WERI-Rb-1 (cell line): ENCODE measurements at regions not wholly inside any gene's neighbourhood (a gene's known extent, or its start where the extent isn't known, plus 50 kb on each side); places are given as distances from the start of the nearest gene placed in this dataset.

Source experiments
- DNase-seq: peaks from one replicate; pipeline ENCODE4 v3.0.0-alpha.2; 2020
- H3K27ac ChIP-seq: fragments of 250-450 bp; sonication (Bioruptor Pico); 2 replicates; pipeline ENCODE4 v1.5.1; 2020; ENCODE audit warnings: mild to moderate bottlenecking, moderate library complexity
- H3K27me3 ChIP-seq: fragments of 250-450 bp; sonication (Bioruptor Pico); 2 replicates; pipeline ENCODE4 v1.5.1; 2021; ENCODE audit warnings: mild to moderate bottlenecking, low read depth, moderate library complexity; ENCODE audit not compliant: insufficient read depth, severe bottlenecking
- H3K36me3 ChIP-seq: fragments of 250-450 bp; sonication (Bioruptor Pico); 2 replicates; pipeline ENCODE4 v1.5.1; 2020; ENCODE audit warnings: mild to moderate bottlenecking, moderate library complexity
- H3K4me3 ChIP-seq: 2 replicates; pipeline ENCODE4 v1.5.1; 2011; ENCODE audit warnings: low read depth, mild to moderate bottlenecking, control low read depth, low read length
- H3K9me3 ChIP-seq: fragments of 250-450 bp; sonication (Bioruptor Pico); 2 replicates; pipeline ENCODE4 v1.5.1; 2021; ENCODE audit warnings: mild to moderate bottlenecking, moderate library complexity; ENCODE audit not compliant: severe bottlenecking
- TF ChIP-seq, protein P1 (sequence below): IDR thresholded peaks from 2 replicates; pipeline ENCODE4 v1.5.1; 2011; ENCODE audit warnings: low read depth, mild to moderate bottlenecking, control low read depth, inconsistent platforms, low read length

- Histone ChIP-seq H3K36me3 (no peaks in the 10 kb centered on the region), H3K27me3 (no peaks in the 10 kb centered on the region), H3K9me3 (no peaks in the 10 kb centered on the region), H3K27ac (no peak overlapping the region), H3K4me3 (no peak overlapping the region)
- no peak for DNase-seq
- TF ChIP-seq, protein P1, sequence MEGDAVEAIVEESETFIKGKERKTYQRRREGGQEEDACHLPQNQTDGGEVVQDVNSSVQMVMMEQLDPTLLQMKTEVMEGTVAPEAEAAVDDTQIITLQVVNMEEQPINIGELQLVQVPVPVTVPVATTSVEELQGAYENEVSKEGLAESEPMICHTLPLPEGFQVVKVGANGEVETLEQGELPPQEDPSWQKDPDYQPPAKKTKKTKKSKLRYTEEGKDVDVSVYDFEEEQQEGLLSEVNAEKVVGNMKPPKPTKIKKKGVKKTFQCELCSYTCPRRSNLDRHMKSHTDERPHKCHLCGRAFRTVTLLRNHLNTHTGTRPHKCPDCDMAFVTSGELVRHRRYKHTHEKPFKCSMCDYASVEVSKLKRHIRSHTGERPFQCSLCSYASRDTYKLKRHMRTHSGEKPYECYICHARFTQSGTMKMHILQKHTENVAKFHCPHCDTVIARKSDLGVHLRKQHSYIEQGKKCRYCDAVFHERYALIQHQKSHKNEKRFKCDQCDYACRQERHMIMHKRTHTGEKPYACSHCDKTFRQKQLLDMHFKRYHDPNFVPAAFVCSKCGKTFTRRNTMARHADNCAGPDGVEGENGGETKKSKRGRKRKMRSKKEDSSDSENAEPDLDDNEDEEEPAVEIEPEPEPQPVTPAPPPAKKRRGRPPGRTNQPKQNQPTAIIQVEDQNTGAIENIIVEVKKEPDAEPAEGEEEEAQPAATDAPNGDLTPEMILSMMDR: no peak
Measured at GRCh38 chr11:121367844-121368225, 75.3 kb downstream of the SC5D start.

DNA sequence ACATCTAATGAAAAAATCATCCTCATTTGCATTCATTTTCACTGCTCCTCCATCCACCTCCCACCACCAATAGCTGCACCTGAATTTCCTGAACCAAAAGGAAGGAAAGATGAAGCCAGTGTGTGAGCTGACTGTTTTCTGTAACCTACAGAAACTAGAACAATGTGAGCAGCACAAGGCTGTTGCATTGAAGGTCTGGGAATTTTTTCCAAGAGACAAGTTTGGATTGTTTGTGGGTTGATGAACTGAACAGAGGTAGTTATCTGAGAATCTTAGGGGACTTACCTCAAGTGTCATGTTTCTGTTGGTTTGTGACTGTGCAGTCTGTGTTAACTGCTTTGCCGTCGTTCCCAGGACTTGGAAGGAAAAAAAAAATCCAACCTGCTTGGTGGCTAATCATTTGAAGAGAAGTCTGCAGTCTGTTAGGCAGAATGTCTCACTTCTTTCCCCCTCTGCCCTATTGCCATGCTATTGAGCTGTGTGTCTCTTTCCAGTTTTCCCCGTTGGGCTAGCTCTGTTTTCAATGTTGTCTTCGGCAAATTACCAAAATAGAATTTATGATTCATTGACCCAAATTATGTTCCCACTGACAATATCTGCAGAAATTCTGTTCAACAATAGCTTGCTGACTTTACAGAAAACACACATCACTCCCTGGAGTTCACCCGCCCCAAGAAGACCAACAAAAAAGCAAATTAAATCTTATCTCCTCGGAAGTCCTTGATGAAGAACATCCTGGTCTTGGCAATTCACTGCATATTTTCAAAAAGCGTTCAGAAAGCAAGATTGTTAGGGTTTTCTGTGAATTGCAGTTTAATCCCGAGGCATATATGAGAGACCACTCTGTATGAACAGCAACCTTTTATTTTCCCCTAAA, 76.0 kb downstream of the SC5D start:
- TF ChIP-seq, protein P1: no peak
- Histone ChIP-seq H3K27ac (no peak overlapping the region), H3K9me3 (no peaks in the 10 kb centered on the region), H3K4me3 (no peak overlapping the region), H3K36me3 (no peaks in the 10 kb centered on the region), H3K27me3 (no peaks in the 10 kb centered on the region)
- no peak for DNase-seq

- Histone ChIP-seq H3K9me3 (no peaks in the 10 kb centered on the region), H3K27ac (no peak overlapping the region)
- TF ChIP-seq, protein P1: no peak
Measured at GRCh38 chr11:121369366-121369765, 76.8 kb downstream of the SC5D start.

GRCh38 chr11:121372028-121372427, 79.5 kb downstream of the SC5D start:
- TF ChIP-seq, protein P1: no peak
- no peaks in the 10 kb centered on the region for H3K36me3 ChIP-seq
- no peak for DNase-seq
- no peak overlapping the region for H3K27ac ChIP-seq
- no peaks in the 10 kb centered on the region for H3K27me3 ChIP-seq
- H3K9me3 ChIP-seq: no peaks in the 10 kb centered on the region
- no peak overlapping the region for H3K4me3 ChIP-seq

More at GRCh38 chr11:121369366-121369765, 76.8 kb downstream of the SC5D start:
- Histone ChIP-seq H3K36me3 (no peaks in the 10 kb centered on the region), H3K27me3 (no peaks in the 10 kb centered on the region), H3K4me3 (no peak overlapping the region)
- no peak for DNase-seq

- TF ChIP-seq, protein P1: no peak
- Histone ChIP-seq H3K27ac (no peak overlapping the region), H3K9me3 (no peaks in the 10 kb centered on the region), H3K4me3 (no peak overlapping the region), H3K36me3 (no peaks in the 10 kb centered on the region), H3K27me3 (no peaks in the 10 kb centered on the region)
- DNase-seq: no peak
Measured at GRCh38 chr11:121372671-121373429, 79.3 kb upstream of the SORL1 start.
